ENCODE measurements at regions not wholly inside any gene's neighbourhood (a gene's known extent, or its start where the extent isn't known, plus 50 kb on each side); places are given as distances from the start of the nearest gene placed in this dataset.

GRCh38 chr3:144552346-144553057 lies 580.9 kb downstream of the DIPK2A start:
- no peaks in the 10 kb centered on the region for H3K9me3 ChIP-seq (ENCODE audit: control insufficient read depth in 4 of 4, low read length in 3 of 4)
- H3K4me3 ChIP-seq (ENCODE audit: low read depth in 1 of 3, low read length in 3 of 3): no peak overlapping the region
- no peak overlapping the region for H3K27ac ChIP-seq (ENCODE audit: low read depth in 1 of 2, low read length in 2 of 2)
- no peaks in the 10 kb centered on the region for H3K36me3 ChIP-seq (ENCODE audit: control insufficient read depth in 4 of 4, insufficient read depth in 3 of 4, low read depth in 1 of 4, low read length in 3 of 4)
- no peak for DNase-seq (ENCODE audit: low spot score)
- no peak for TF ChIP-seq FOXA1 (IDR thresholded peaks at IDR 0.05)
- no peak for TF ChIP-seq YY1 (IDR thresholded peaks at IDR 0.05)
- no peak for TF ChIP-seq JUND (IDR thresholded peaks at IDR 0.05)
- no peak for TF ChIP-seq ATF3 (IDR thresholded peaks at IDR 0.05)
- no peak for TF ChIP-seq GABPA (IDR thresholded peaks at IDR 0.05 in 1 of 2, conservative IDR thresholded peaks at IDR 0.05 in 1 of 2)
- TF ChIP-seq EGR1 (IDR thresholded peaks at IDR 0.05; ENCODE audit: low read depth in 2 of 2): no peak
- TF ChIP-seq RXRA (IDR thresholded peaks at IDR 0.05): no peak
- TF ChIP-seq HNF4A (conservative IDR thresholded peaks at IDR 0.05): no peak
- no peak for TF ChIP-seq REST (IDR thresholded peaks at IDR 0.05)
- TF ChIP-seq, protein P1, sequence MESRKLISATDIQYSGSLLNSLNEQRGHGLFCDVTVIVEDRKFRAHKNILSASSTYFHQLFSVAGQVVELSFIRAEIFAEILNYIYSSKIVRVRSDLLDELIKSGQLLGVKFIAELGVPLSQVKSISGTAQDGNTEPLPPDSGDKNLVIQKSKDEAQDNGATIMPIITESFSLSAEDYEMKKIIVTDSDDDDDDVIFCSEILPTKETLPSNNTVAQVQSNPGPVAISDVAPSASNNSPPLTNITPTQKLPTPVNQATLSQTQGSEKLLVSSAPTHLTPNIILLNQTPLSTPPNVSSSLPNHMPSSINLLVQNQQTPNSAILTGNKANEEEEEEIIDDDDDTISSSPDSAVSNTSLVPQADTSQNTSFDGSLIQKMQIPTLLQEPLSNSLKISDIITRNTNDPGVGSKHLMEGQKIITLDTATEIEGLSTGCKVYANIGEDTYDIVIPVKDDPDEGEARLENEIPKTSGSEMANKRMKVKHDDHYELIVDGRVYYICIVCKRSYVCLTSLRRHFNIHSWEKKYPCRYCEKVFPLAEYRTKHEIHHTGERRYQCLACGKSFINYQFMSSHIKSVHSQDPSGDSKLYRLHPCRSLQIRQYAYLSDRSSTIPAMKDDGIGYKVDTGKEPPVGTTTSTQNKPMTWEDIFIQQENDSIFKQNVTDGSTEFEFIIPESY (IDR thresholded peaks at IDR 0.05): no peak
- no peak for TF ChIP-seq CTCF (IDR thresholded peaks at IDR 0.05; ENCODE audit: low read depth, low read length, missing input control)
- no peak for TF ChIP-seq TAF1 (conservative IDR thresholded peaks at IDR 0.05)
- no peak for TF ChIP-seq RAD21 (IDR thresholded peaks at IDR 0.05)
- no peak for TF ChIP-seq HNF4G (IDR thresholded peaks at IDR 0.05)
- H3K4me1 ChIP-seq (ENCODE audit: control insufficient read depth in 4 of 4, insufficient read depth in 4 of 4, low read length in 3 of 4): no peaks in the 10 kb centered on the region
- H3K9ac ChIP-seq (ENCODE audit: low read depth in 1 of 2, low read length in 2 of 2): no peak overlapping the region
- H3K27me3 ChIP-seq (ENCODE audit: control insufficient read depth in 4 of 4, insufficient read depth in 4 of 4, low read length in 3 of 4): no peaks in the 10 kb centered on the region
- 80% methylated on average over 3 of the region's 3 CpGs for WGBS

GRCh38 chr3:144553301-144553700 lies 581.7 kb downstream of the DIPK2A start:
- H3K4me3 ChIP-seq (ENCODE audit: low read depth in 1 of 3, low read length in 3 of 3): no peak overlapping the region
- no peaks in the 10 kb centered on the region for H3K36me3 ChIP-seq (ENCODE audit: control insufficient read depth in 4 of 4, insufficient read depth in 3 of 4, low read depth in 1 of 4, low read length in 3 of 4)
- no peak overlapping the region for H3K9ac ChIP-seq (ENCODE audit: low read depth in 1 of 2, low read length in 2 of 2)
- TF ChIP-seq YY1 (IDR thresholded peaks at IDR 0.05) (no peak), JUND (IDR thresholded peaks at IDR 0.05) (no peak), NR2F2 (IDR thresholded peaks at IDR 0.05) (no peak), REST (IDR thresholded peaks at IDR 0.05) (no peak), RAD21 (IDR thresholded peaks at IDR 0.05) (no peak), RXRA (IDR thresholded peaks at IDR 0.05) (no peak), FOXA1 (IDR thresholded peaks at IDR 0.05) (no peak), MAX (IDR thresholded peaks at IDR 0.05) (no peak), ATF3 (IDR thresholded peaks at IDR 0.05) (no peak), HNF4G (IDR thresholded peaks at IDR 0.05) (no peak), EGR1 (IDR thresholded peaks at IDR 0.05; ENCODE audit: low read depth in 2 of 2) (no peak)
- H3K27me3 ChIP-seq (ENCODE audit: control insufficient read depth in 4 of 4, insufficient read depth in 4 of 4, low read length in 3 of 4): no peaks in the 10 kb centered on the region
- H3K27ac ChIP-seq (ENCODE audit: low read depth in 1 of 2, low read length in 2 of 2): no peak overlapping the region
- no peak for DNase-seq (ENCODE audit: low spot score)
- 75% methylated on average over 1 of the region's 1 CpG for WGBS
- H3K4me1 ChIP-seq (ENCODE audit: control insufficient read depth in 4 of 4, insufficient read depth in 4 of 4, low read length in 3 of 4): no peaks in the 10 kb centered on the region
- H3K9me3 ChIP-seq (ENCODE audit: control insufficient read depth in 4 of 4, low read length in 3 of 4): no peaks in the 10 kb centered on the region
